ENCODE measurements at regions not wholly inside any gene's neighbourhood (a gene's known extent, or its start where the extent isn't known, plus 50 kb on each side); places are given as distances from the start of the nearest gene placed in this dataset.
A peak's percentile ranks its signal among the peaks of the same experiment; 100 is the strongest.

GRCh38 chr4:41436419-41436818 lies 101.5 kb upstream of the LIMCH1 start:
- Mint-ChIP-seq H3K4me3 (no peak overlapping the region), H3K27ac (ENCODE audit: unreplicated experiment) (no peak overlapping the region), H3K27me3 (ENCODE audit: low read depth) (no peaks in the 10 kb centered on the region), H3K4me1 (peaks cover 53% of the 10 kb centered on the region), H3K36me3 (ENCODE audit: low read depth) (no peaks in the 10 kb centered on the region), H3K9me3 (no peaks in the 10 kb centered on the region)
- no peak for DNase-seq (ENCODE audit: low read depth, low spot score)
- no peak for TF ChIP-seq CTCF (conservative IDR thresholded peaks at IDR 0.05)

GRCh38 chr4:41437111-41437536 lies 100.8 kb upstream of the LIMCH1 start:
- Mint-ChIP-seq H3K4me3 (peak overlapping the region; percentile 5), H3K9me3 (no peaks in the 10 kb centered on the region), H3K4me1 (peaks cover 46% of the 10 kb centered on the region), H3K36me3 (ENCODE audit: low read depth) (no peaks in the 10 kb centered on the region), H3K27me3 (ENCODE audit: low read depth) (no peaks in the 10 kb centered on the region), H3K27ac (ENCODE audit: unreplicated experiment) (no peak overlapping the region)
- DNase-seq (ENCODE audit: low read depth, low spot score) = no peak
- no peak for TF ChIP-seq CTCF (conservative IDR thresholded peaks at IDR 0.05)

GRCh38 chr4:41438931-41439297 lies 99.0 kb upstream of the LIMCH1 start:
- no peak overlapping the region for H3K27ac Mint-ChIP-seq (ENCODE audit: unreplicated experiment)
- peaks cover 36% of the 10 kb centered on the region for H3K4me1 Mint-ChIP-seq
- TF ChIP-seq CTCF (conservative IDR thresholded peaks at IDR 0.05) = no peak

GRCh38 chr4:41442810-41443209 lies 95.1 kb upstream of the LIMCH1 start:
- Mint-ChIP-seq H3K27ac (ENCODE audit: unreplicated experiment) (no peak overlapping the region), H3K9me3 (no peaks in the 10 kb centered on the region), H3K4me1 (peaks cover 24% of the 10 kb centered on the region), H3K36me3 (ENCODE audit: low read depth) (no peaks in the 10 kb centered on the region), H3K27me3 (ENCODE audit: low read depth) (no peaks in the 10 kb centered on the region), H3K4me3 (no peak overlapping the region)
- no peak for DNase-seq (ENCODE audit: low read depth, low spot score)
- no peak for TF ChIP-seq CTCF (conservative IDR thresholded peaks at IDR 0.05)

More at GRCh38 chr4:41438931-41439297, 99.0 kb upstream of the LIMCH1 start:
- Mint-ChIP-seq H3K9me3 (no peaks in the 10 kb centered on the region), H3K4me3 (no peak overlapping the region), H3K36me3 (ENCODE audit: low read depth) (no peaks in the 10 kb centered on the region), H3K27me3 (ENCODE audit: low read depth) (no peaks in the 10 kb centered on the region)
- DNase-seq (ENCODE audit: low read depth, low spot score) = no peak

GRCh38 chr4:41443340-41444079 lies 94.4 kb upstream of the LIMCH1 start:
- DNase-seq (ENCODE audit: low read depth, low spot score) = no peak
- H3K27ac Mint-ChIP-seq (ENCODE audit: unreplicated experiment) = peak overlapping the region; percentile 58

More at GRCh38 chr4:41443340-41444079, 94.4 kb upstream of the LIMCH1 start:
- Mint-ChIP-seq H3K4me3 (no peak overlapping the region), H3K9me3 (no peaks in the 10 kb centered on the region), H3K4me1 (peaks cover 22% of the 10 kb centered on the region), H3K36me3 (ENCODE audit: low read depth) (no peaks in the 10 kb centered on the region), H3K27me3 (ENCODE audit: low read depth) (no peaks in the 10 kb centered on the region)
- no peak for TF ChIP-seq CTCF (conservative IDR thresholded peaks at IDR 0.05)

Measured in neural crest cell (in vitro differentiated cells).